IPS-NIHi7 (cell line): ENCODE measurements at regions not wholly inside any gene's neighbourhood (a gene's known extent, or its start where the extent isn't known, plus 50 kb on each side); places are given as distances from the start of the nearest gene placed in this dataset.

Experiments
- DNase-seq: peaks from one replicate; pipeline ENCODE4 v3.0.0; 2012; ENCODE audit warnings: mixed read lengths; ENCODE audit errors: extremely low spot score

GRCh38 chr3:176933704-176934103 lies 263.6 kb downstream of the TBL1XR1 start:
- DNase-seq = no peak

GRCh38 chr3:176932433-176932832 lies 264.8 kb downstream of the TBL1XR1 start:
- DNase-seq = no peak

DNA sequence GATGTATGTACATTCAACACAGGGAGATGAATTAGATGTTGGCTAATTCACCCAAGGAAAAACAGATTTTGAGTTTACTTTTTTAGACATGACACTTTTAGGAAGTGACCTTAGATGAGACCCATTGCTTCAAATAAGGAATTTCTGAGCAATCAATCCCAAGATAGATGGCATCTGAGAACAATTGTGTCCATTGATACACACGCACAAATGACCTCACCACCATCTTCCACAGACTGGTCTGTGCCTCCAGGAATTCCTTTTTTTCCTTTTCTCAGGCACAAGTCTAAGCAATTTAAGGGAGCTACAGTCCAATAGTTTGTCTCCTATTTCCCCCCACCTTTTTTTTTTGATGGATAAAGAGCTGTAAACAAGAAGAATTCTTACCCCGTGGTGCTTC lies 265.3 kb downstream of the TBL1XR1 start:
- no peak for DNase-seq

DNA sequence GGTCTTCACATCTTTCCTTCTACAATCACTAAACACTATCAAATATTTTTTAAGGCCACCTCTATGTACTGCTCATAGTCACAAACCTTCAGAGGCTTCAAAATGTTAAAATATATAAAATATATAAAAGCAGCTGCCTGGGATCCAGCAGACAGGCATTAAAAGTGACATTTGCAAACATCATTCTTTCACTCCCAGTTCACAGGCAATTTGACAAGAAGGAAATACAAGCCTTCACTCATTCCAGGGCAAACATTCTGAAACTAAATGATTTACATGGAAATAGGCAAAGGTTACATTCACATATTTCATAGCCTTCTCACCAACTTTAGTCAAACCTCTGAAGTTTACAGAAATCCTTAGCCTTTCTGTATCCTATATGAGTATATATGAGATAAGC lies 266.3 kb downstream of the TBL1XR1 start:
- DNase-seq = no peak

- DNase-seq = no peak
These were observed 268.7 kb downstream of the TBL1XR1 start for GRCh38 chr3:176928582-176928931.

GRCh38 chr3:176927706-176928581 lies 269.3 kb downstream of the TBL1XR1 start:
- DNase-seq = no peak

- no peak for DNase-seq
These were observed 270.0 kb downstream of the TBL1XR1 start for GRCh38 chr3:176927280-176927679.

GRCh38 chr3:176926688-176927087 lies 270.6 kb downstream of the TBL1XR1 start:
- no peak for DNase-seq

- DNase-seq = no peak
These were observed 271.2 kb downstream of the TBL1XR1 start for GRCh38 chr3:176926034-176926433.

DNA sequence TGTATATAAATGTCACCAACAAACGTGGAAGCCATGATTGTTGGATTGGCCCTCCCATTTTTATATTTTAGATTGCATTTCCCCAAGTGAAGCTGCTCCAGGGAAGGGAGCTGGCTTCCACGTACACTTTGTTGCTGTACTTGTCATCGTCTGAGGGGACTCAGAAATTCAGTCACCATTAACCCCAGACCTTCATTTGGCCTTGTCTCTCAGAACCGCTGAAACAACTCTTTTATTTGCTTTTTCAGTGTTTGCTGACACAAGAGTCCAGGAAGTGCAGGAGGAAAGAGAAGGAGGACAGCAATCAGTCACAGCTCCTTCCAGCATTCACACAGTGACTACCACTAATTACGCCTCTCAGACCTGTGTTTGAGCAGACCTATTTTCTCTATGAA lies 276.5 kb downstream of the TBL1XR1 start:
- DNase-seq = no peak

GRCh38 chr3:176919836-176920765 lies 277.2 kb downstream of the TBL1XR1 start:
- DNase-seq = no peak

- peak; percentile 47 for DNase-seq
These were observed 280.5 kb downstream of the TBL1XR1 start for GRCh38 chr3:176916777-176917176.

DNA sequence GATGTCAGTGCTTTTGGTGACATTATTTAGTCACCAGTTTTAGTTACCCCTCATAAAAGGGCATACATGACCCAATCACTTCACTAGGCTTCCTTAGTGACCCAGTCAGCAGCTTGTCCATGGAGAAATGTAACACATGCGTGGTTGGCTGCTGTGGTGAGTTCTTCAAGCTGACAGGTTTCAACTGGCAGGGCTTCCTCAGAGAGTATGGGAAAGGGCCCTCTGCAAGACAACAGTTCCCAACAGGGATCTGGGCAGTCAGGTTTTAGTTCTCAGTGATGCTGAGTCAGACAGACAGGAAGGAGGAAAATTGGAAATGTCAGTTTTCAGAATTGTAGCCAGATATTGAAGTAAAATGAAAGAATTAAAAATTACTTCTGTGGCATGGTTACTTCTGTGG lies 282.5 kb downstream of the TBL1XR1 start:
- no peak for DNase-seq

DNA sequence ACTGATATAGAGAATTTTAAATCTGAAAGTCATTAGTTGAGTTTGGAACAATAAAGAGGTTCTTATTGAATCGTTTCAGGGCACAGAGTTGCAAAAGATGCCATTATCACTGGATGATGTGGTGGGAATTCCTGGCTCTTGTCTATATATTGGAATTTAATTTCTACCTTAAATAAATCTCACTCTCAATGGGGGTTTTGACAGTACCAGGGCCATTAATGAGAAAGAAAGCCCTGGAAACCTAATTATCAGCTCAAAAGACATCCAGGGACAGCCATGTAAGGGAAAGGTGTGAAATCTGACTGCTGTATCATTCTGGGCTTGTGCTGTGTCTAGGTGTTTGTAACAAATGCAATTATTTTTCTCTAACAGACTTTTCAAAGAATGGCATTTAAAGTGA lies 285.7 kb downstream of the TBL1XR1 start:
- DNase-seq = no peak

DNA sequence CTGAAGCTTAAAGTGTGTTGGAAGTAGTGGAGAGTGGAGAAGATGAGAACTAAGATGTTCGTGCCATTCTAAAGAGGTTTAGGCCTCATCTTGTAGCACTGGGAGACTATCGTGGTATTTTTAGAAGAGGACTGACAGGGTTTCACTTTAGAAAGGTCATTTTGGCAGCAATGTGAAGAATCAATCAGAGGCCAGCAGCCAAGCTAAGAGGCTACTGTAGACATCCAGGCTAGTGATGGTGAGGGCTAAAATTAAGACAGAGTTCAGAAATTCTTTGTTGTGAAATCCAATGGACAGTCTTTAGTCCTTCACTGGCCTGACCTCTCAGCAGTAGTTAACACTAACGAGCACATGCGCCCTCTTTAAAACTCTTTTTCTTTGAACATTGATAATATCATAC lies 288.2 kb downstream of the TBL1XR1 start:
- no peak for DNase-seq

DNA sequence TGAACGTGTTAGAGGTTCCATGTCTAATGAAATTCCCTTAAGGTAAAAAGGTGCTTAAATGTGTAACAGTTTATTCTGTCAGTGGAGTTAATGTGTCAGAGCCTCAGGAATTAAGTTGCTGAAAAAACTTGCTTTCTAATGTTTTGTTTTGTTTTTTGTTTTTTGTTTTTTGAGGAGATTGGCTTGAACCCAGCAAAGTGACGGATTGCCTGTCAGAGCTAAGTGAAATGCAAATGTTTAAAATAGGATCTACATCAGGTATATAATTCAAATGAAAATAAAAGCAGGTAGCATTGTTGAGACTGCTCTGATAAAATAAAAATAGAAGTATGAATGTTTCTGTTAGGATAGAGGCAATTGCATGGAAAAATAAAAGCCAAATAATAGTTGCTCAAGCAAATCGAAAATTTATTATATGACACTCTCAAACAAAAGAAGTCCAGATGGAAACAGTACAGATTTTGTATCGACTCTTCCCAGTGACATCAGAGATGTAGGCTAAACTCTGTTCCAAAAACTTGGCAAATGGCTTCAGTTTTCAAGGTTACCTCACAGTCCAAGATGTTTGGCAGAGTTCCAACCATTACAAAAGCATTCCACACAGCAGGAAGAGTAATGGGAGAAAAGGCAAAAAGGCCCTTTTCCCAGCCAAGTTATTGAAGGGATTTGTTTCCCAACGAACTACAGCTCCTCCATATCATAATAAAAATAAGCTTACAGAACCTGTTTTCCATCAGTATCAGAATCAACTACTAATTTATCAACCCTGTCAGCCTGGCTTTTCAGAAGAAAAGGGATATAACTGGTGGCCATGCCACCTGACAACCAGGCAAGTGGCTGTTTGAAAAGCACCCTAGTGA lies 291.0 kb downstream of the TBL1XR1 start:
- DNase-seq = no peak

DNA sequence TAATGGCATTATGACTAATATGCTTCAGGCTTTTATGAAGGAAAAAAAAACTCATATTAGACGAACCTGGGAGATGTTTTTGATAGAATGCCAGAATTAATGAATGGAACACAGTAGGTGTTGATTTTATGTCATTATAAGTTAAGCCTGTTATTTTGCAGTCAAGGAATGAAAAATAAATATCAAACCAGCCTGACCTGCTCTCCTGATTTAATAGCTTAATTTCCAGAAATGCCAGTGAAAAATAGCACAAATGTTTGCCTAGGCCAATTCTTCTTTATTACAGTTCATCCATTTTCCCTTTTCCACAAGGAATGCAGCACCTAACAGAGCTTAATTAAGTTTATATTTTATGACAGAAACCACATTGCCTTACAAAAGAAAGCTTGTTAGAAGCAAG lies 292.0 kb downstream of the TBL1XR1 start:
- DNase-seq = no peak

- DNase-seq = no peak
These were observed 292.8 kb downstream of the TBL1XR1 start for GRCh38 chr3:176904506-176904905.

DNA sequence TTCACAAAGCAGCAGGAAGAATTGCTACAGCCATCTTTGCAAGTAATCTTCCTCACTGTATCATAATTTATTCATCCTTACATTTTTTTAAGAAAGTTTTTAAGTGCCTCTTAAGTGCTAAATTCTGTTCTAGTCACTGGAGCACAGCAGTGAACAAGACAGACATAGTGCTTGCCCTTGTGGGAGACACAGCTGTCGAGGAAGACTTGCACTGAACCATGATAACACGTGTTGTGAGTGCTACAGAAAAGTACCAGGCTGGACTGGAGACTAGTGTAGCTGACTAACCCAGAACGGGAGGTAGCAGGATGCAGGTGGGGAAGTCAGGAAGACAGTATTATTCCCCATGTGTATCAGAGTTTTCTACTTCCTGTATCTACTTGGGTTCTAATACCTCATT lies 300.6 kb downstream of the TBL1XR1 start:
- DNase-seq = peak; percentile 5

DNA sequence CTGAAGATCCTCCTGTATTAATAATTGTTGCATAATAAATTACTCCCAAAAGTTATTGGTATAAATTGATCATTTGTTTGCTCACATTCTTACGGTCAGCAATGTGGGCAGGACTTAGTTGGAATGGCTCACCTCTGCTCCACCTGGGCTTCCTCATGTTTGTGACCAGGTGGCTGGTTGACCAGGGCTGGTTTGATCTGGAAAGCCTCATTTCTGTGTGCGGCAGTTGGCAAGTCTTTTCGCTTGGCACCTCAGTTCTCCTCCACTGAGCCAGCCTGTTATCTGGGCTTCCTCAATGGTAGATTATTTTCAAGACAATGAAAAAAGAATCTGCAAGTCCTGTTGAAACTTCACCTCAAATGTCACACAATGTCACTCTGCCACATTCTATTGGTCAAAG lies 301.1 kb downstream of the TBL1XR1 start:
- DNase-seq = no peak

DNA sequence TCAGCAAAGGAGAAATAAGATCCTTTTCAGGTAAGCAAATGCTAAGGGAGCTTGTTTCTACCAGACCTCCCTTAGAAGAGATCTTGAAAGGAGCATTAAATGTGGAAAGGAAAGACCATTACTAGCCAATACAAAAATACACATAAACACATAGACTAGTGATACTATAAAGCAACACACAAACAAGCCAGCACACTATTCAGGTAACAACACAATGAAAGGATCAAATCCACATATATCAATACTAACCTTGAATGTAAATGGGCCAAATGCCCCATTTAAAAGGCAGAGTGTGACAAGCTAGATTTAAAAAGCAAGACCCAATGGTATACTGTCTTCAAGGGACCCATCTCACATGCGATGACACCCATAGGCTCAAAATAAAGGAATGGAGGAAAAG lies 317.6 kb downstream of the TBL1XR1 start:
- DNase-seq = no peak

DNA sequence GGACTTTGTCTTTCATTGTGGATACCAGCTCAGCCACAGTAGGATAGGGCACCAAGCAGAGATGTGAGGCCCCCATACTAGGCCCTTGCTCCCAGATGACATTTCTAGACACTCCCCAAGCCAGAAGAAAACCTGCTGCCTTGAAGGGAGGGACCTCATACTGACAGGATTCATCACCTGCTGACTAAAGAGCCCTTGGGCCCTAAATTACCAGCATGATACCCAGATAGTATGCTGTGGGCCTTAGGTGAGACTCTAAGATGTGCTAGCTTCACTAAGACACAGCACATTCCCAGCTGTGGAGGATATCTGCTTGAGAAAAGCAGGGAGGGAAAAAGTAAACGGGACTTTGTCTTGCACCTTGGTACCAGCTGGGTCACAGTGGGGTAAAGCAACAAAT lies 324.0 kb downstream of the TBL1XR1 start:
- no peak for DNase-seq
